HG03571 (cell line): ENCODE measurements at regions not wholly inside any gene's neighbourhood (a gene's known extent, or its start where the extent isn't known, plus 50 kb on each side); places are given as distances from the start of the nearest gene placed in this dataset.
A peak's percentile ranks its signal among the peaks of the same experiment; 100 is the strongest.

Experiments
- ATAC-seq: cut with Tn5 transposase; IDR thresholded peaks from one replicate; pipeline ENCODE4 v1.9.1; 2021; ENCODE audit not compliant: unreplicated experiment

GRCh38 chr13:29935309-29935981 is 85.0 kb upstream of the UBL3 start:
- ATAC-seq: peak; percentile 95

- no peak for ATAC-seq
These were observed 84.3 kb upstream of the UBL3 start for GRCh38 chr13:29934531-29935308.

- ATAC-seq: no peak
These were observed 83.0 kb upstream of the UBL3 start for GRCh38 chr13:29933401-29933800.

GRCh38 chr13:29931696-29932095 is 81.3 kb upstream of the UBL3 start:
- no peak for ATAC-seq

- ATAC-seq: no peak
These were observed 78.8 kb upstream of the UBL3 start for GRCh38 chr13:29929062-29929847.

GRCh38 chr13:29926098-29926476 is 75.7 kb upstream of the UBL3 start:
- no peak for ATAC-seq

GRCh38 chr13:29925457-29926097 is 75.2 kb upstream of the UBL3 start:
- no peak for ATAC-seq

GRCh38 chr13:29924482-29925350 is 74.3 kb upstream of the UBL3 start:
- no peak for ATAC-seq

- ATAC-seq: no peak
These were observed 73.4 kb upstream of the UBL3 start for GRCh38 chr13:29923554-29924481.

GRCh38 chr13:29922896-29923295 is 72.5 kb upstream of the UBL3 start:
- no peak for ATAC-seq

- no peak for ATAC-seq
These were observed 71.9 kb upstream of the UBL3 start for GRCh38 chr13:29922281-29922821.

- ATAC-seq: no peak
These were observed 71.1 kb upstream of the UBL3 start for GRCh38 chr13:29921542-29921941.

GRCh38 chr13:29920025-29920643 is 69.7 kb upstream of the UBL3 start:
- ATAC-seq: no peak

- no peak for ATAC-seq
These were observed 68.4 kb upstream of the UBL3 start for GRCh38 chr13:29918845-29919244.

- no peak for ATAC-seq
These were observed 67.2 kb upstream of the UBL3 start for GRCh38 chr13:29917650-29918049.

- no peak for ATAC-seq
These were observed 64.2 kb upstream of the UBL3 start for GRCh38 chr13:29914581-29914980.

- ATAC-seq: no peak
These were observed 61.5 kb upstream of the UBL3 start for GRCh38 chr13:29911781-29912418.
